MV-4-11 (cell line): ENCODE measurements at regions not wholly inside any gene's neighbourhood (a gene's known extent, or its start where the extent isn't known, plus 50 kb on each side); places are given as distances from the start of the nearest gene placed in this dataset.

Experiments
- DNase-seq: peaks from one replicate; lab custom pipeline; 2025; lab: John Stamatoyannopoulos, UW

DNA sequence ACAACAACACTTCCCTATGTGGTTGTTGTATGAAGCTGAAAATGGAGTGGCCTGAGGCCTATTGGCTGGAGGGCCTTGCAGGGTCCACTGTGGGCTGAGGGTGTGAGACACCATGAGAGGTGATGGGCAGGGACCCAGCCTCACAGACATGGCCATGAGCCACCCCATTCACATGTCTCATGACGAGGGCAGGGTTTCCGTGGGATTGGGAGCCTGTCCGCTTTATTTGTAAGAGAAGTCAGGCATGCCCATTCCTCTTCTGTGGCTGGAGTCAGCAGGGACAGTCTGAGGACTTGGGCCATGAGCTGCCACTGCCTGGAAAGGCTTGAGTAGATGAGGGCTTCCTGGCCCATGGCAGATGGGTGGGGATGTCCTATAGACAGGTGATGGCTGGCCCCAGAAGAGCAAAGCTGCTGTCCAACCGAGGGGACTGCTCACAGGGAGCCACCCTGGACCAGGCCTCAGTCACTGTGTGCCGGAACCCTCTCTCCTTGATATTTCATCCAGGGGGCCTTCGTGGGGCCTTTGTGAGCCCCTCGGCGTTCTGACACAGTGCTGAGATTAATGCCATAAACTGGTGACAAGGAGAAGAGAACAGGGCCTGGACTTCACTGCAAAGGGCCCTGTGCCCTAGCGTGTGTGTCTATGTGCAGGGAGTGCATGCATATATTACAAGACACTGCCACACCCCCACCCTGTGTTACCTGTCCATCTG lies 971.9 kb downstream of the BRD1 start:
- no peak for DNase-seq

DNA sequence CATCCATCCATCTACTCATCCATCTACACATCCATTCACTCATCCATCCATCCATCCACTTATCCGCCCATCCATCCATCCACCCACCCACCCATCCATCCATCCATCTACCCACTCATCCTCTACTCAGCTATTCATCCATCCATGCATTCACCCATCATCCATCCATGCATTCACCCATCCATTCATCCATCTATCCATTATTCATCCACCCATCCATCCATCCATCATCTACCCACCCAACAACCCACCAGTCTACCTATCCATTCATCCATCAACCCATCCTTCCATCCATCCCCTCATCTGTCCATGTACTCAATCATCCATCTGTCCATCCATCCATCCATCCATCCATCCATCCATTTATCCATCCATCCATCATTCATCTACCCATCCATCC lies 972.7 kb downstream of the BRD1 start:
- DNase-seq: no peak

DNA sequence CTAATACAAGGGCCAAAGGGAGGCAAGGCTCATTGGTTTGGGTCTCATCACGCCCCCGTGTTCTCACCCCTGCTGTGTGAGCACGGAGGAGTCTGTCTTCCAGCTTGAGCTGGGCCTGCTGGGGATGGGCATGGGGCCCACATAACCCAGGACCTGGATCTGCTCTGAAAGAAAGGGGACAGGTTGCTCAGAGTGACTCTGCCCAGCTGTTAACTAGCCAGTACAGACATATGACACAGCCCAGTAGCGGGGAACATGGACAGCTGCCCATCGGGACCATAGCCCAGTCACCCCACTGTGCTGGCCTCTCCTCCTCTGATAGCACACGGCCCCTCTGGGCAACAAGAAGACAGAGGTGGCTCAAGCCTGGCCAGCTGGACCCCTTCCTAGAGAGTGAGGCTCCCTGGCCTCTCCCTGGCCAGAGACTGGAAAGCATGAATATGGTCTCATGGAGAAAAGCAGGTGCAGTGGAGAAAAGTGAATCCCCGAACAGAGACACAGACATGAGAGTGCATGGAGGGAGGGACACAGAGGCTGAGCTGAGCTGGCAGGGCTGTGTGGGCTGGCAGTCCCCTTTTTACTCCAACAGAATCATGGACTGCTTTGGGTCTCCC lies 973.9 kb downstream of the BRD1 start:
- DNase-seq: no peak

DNA sequence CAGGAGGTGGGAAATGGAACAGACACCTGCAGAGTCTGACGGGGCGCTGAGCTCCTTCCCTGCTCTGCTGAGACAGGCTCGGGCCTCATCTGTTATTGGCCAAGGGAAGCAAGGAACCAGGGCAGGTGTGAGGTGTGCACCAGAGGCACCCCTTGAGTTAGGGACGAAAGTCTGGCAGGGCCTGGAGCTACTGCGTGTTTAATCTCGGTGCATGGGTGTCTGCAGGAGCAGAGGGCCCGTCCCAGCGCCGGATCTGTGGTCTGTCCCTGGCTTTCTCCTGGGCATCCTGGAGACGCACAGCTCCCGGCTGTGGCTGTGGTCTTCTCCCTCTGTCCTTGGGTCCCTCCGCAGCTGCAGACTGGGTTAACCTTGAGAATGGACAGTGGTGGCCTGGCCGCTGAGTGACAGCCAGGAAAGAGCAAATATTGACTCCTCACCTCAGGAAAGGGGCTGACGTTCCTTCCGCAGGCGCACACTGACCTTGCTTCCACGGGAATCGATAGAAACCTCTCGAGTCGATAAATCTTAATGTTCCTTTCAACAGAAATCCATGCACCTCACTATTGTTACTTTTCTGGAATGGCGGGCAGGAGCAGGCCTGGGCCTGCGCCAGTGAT lies 975.6 kb downstream of the BRD1 start:
- DNase-seq: no peak

DNA sequence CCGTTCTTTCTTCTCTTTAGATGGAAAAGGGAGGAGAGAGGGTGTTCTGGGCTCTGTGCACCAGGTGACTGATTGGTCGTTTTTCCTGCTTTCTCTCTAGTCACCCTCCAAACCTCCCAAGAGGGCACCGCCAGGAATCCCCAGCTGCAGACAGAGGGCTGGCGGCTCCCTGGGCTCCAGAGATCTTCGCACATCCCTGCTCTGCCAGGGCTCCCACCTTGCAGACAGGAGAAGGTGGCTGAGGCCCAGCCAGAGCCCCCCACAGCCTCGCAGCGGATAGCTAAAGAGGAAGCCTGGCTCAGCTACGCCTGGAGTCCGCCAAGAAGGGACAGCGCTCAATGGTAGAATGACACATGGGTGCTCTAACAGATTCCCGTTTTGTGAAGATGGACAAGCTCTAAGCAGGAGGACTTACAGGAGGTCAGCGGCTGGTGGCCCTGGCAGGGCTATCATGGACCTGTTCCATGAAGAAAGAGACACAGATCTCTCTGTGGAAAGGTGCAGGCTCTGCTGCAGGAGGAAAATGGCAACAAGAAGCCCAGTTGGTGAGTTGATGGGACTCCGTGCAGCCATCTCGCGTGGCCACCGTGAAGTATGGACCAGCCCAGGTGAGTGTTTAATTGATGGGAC lies 976.9 kb downstream of the BRD1 start:
- DNase-seq: no peak

DNA sequence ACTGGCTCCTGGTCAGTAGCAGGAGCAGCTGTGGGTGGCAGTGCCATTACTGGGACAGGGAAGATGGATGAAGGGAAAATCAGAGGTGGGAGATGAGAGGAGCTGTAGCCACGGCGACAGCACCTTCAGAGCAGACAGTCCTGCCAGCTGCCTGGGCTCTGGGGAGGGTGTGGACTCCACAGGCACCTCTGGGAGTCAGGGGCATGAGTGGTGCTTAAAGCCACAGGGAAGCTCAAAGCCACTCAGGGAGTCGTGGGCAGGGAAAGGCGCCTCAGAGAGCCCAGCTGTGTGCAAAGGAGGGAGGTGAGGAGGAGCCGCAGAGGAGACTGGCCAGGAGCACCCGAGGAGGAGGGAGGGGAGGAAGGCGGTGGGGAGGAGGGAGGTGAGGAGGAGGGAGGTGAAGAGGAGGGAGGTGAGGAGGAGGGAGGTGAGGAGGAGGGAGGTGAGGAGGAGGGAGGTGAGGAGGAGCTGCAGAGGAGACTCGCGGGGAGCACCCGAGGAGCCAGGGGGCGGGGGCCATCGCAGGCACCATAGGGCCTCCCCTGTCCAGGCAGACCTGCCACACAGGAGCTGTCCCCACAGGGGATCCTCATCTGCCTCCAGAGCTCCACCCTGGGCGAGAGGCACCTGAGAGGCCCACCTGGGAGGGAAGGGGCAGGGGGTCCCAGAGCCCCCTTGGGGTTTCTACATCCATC lies 977.6 kb downstream of the BRD1 start:
- no peak for DNase-seq

DNA sequence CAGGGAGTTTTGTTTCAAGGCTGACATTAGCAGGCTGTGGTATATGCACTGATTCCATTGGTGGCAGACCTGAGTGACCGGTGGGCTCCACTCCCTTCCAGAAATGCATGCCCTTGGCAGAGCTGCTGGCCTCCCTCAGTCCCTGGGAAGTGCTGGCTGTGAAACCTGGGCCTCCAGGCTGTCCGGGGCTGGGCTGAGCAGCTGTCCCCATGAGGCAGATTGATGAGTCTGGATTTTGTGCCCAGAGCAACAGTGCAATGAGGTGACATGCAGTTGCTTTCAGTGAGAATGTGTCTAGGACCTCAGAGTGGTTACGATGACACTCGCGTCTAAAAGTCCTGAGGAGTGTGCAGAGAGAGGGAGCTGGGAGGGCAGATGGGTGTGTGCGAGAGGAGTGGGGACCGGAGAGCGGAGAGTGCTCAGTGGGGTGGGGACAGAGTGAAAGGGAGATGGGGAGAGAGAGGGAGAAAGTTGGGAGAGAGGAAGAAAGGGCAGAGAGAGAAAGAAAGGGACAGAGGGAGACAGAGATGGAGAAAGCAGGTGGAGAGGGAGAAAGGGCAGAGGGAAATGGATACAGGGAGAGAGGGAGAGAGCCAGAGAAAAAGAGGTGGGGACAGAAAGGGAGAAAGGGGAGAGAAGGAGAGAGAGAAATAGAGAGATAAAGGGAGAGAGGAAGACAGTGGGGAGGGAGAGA lies 978.3 kb downstream of the BRD1 start:
- no peak for DNase-seq

DNA sequence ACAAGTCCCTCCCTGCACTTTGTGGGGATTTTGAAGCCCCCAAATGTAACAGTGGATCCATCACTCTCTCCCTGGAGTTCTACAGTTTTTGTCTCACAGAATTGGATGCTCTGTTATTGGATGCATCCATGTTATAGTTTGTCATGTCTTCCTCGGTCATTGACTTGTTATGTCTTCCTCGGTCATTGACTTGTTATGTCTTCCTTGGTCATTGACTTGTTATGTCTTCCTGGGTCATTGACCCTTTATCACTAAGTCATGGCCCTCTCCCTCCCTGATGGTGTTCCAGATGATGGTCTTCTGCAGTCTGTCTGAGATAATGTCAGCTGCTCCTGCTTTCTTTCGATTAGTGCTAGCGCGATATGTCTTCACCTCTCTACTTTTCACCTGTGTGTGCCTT lies 981.5 kb downstream of the BRD1 start:
- DNase-seq: no peak

DNA sequence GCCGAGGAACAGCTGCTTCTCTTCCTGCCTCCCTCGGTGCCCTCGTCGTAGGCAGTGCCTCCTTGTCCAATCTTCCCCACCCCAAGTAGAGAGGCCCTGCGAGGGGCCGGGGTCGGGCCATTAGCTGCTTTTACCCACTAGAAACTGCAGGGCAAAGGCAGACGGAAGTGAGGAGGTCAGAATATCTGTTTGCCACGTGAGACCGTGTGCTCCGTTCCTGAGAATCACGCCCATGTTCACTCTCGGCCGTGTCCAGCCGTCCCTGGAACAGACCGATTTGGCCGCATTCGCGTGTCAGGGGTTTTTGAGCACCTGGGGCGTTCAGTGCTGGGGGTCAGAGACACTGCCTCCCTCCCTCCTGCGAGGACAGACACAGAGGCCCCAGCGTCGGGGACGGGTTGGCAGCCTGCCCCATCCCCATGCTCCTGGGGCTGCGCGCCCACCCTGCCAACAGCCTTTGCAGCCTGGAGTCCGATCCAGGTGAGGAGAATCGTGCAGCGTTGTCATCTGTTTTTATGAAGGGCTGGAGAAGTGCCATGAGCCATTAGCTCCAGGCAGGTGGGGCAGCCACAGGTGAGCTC lies 982.2 kb downstream of the BRD1 start:
- DNase-seq: no peak

DNA sequence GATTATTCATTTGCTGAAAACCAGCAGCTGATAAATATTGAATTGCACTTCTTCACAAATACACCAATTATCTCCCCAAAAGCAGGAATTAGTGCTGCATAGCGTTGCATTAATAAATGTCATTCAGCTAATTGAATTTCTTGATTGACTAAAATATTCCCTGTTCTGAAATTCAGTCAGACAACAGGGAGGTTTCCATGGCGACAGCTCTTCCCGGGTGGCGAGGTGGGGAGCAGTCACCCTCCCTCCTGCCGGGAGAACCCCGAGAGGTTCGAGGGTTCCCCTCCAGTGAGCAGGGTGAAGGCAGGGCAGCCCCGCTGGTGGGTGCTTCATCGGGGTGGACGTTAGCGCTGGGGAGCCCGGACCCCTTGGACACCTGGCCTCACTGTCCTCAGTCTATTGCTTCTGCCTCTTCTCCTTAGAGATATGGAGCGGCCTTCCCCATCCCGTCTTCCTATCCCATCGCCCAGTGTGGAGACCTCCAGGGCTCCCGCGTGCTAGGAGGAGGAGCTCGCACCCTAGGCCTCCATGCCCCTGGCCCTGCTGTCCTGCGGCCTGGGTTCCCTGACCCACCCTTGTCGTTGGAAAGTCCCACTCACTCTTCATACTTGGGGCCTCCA lies 983.5 kb downstream of the BRD1 start:
- no peak for DNase-seq

DNA sequence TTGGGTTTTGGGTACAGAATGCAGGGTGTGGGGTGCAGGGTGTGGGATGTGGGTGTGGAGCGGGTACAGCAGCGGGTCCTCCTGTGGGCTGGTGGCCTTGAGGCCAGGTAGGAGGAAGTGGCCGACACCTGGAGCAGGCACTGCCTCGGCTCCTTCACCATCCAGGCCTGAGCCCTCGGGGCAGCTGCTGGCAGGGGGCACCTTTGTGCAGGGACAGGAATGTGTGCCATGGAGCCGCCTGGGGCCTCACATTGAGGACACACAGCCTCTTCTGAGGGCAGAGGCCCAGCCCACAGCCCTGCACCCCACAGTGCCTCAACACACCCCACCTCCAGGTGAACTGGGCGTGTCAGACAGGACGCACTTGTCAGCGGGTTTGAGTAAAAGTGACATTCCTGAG lies 984.0 kb downstream of the BRD1 start:
- DNase-seq: no peak

DNA sequence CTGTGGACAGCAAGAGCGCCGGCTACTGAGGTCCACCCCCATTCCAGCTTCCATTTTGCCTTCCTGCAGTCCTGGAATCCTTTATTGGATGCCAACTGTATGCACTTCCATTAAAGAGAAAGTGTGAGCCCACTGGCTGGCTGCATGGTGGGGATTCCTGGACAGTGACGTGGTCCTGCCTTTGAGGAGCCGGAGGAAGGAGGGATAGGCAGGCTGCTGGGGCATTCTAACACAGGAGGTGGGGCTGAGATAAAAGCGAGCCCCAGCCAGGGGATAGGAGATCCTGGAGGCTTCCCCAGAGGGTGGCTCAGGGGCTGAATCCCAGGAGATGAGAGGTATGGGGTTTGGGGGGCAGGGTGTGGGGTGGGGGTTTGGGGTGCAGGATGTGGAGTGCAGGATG lies 984.7 kb downstream of the BRD1 start:
- DNase-seq: no peak

DNA sequence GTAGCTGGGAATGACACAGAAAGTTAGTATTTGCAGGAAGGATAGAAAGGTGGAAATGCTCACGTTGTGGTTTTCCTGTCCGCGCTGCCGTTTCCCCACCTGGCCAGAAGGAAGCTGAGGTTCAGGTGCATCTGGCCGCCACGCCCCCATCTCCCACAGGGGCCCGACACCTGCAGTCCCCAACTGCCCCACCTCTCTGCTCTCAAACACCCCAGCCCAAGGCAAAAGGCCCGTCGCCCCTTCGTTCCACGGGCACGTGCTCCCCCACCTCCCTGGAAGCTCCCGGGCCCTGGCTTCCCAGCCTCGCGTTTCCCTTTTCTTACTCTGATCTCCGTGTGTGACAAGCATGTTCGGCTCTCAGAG lies 985.1 kb downstream of the BRD1 start:
- DNase-seq: no peak

DNA sequence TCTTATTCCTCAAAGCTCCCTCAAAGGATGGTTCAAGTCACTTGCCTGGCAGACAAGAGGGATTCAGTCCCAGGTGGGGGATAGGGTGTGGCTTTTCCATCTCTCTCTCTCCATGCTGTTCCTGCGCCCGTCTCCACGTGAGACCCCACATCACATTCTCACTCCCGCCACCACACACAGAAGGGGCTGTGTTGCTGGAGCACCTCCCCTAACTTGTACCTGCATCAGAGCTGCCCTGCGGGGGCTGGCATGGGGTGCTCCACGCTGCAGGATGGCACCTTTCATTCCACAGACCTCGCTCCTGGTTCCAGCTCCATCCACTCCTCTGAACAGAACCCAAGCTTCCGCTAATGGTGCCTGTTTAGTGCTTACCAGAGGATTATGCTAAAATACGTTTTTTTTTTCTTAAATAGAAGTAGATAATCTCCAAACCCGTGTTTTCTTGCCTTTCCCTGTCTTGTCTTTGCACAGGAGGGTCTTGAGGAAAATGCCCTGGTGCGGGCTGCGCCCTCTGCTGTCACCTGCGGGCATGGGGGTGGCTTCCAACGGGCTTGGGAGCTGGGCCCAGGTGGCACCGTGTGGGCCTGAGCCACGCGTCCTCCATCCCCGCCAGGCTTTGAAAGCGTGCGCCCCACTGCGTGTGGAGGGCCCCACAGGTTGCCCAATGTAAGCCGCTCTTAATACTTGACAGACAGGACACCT lies 985.6 kb downstream of the BRD1 start:
- DNase-seq: no peak

DNA sequence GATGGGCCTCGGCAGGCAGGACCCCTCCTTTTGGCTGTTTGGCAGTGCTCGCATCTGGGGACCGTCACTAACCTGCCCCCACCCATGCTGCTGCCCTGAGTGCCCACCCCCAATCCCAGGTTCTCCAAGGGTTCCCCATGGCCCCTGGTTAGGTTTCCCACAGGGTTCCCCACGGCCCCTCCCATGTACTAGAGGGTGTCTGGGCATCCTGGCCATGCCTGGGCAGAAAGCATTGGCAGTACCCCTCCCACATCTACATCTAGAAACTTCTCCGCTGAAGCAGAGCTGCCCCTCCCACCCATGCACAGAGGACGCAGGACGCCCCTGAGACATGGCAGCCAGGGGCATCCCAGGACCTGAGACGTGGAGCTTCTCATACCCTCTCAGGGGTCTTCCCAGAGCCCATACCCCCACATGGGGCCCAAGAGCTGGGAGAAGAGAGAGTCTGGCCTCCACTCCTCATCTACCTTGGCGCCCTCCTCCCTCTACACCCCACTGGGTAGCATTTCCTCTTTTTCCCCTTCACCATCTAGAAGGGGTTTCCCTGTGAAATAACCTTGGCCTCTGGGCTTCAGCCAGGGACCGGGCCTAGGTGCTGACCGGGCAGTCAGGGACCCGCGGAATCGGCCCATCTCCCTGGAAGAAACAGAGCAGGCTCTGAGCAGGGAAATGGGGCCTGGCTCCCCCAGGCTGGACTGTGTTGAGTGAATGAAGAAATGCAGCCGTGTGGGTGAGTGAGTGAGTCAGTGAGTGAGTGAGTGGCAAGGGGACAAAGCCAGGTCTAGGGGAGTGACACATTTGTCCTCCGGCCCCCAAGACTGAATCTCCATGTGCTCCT lies 987.3 kb downstream of the BRD1 start:
- no peak for DNase-seq

DNA sequence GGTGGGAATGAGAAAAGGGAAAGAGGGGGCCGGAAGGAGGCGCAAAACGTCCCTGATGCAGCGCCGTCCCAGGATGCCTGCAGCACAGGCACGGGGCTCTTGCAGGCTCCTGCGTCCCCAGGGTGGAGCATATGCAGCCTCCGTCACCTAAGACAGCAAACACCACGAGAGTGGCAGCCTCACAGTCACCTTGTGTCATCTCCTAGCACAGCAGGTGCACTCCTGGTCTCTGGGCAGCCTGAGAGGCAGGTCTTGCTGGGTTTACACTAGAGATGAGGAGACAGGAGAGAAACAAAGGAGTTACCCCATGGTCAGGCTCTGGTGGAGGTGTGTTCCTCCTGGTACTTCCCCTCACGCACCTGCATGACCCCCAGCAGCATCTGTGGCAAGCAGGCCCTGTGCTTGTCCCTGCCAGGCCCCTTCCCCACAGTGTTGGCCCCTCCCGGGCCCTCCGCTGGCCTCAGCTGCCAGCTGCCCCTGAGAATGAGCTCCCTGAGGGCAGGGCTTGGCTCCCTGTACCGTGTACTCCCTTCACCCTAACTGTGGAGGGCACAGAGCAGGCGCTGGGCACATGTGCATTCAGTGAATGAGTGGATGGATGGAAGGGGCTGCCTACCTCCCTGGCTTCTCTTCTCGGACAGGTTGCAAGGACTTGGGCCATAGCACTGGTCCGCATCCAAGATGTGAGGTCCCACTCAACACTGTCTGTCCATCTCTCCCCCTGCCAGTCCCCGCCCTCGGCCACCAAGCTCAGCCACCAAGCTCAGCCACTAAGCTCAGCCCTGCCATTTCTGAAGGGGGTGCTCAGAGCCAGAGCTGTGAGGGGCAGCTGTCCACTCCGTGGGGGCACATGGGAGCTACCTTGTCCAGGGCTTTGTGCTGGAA lies 988.6 kb downstream of the BRD1 start:
- no peak for DNase-seq

DNA sequence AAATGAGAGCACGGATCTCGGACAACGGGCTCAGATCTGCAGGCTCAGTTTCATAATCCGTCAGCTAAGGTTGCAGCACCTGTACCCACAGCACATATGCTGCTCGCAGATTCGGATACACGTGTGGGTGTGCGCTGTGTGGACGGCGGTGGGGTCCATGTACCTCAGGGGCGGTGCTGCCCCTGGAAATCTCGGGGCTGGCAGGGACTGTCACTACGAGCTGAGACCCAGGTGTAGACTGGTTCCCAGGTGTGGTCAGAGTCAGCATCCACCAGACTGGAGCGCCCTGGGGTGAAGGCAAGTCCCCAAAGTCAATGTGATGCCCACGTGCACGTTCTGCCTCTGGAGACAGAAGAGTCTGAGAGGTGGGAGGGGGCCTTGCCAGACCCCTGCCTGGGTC lies 989.3 kb downstream of the BRD1 start:
- no peak for DNase-seq

DNA sequence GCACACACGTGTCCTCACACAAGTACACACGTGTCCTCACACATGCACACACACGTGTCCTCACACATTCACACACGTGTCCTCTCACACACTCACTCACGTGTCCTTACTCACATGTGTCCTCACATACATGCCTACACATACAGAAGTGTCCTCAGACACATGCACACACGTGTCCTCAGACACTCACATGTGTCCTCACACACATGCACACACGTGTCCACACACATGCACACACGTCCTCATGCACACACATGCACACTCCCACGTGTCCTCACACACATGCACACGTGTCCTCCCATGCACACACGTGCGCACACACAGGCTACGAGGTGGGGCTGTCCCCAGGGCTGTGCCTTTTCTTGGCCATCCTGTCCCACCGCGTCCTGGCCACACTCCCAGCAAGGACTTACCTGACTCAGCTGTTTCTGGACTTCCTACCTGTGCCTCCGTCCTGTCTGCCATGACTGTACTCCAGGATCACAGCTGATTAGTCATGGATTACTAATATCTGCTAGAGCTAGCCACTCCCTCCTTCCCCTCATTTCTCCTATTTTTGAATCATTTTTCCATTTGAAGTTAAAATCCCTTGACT lies 990.2 kb downstream of the BRD1 start:
- DNase-seq: no peak
